ENCODE measurements at regions not wholly inside any gene's neighbourhood (a gene's known extent, or its start where the extent isn't known, plus 50 kb on each side); places are given as distances from the start of the nearest gene placed in this dataset.

- ChIA-PET CTCF (no interaction called here), POLR2A (no interaction called here)
- no peak for DNase-seq (ENCODE audit: low read depth, low spot score)
- H3K4me3 ChIP-seq (ENCODE audit: low read depth, low read length), result no peak overlapping the region
- TF ChIP-seq, protein P1, sequence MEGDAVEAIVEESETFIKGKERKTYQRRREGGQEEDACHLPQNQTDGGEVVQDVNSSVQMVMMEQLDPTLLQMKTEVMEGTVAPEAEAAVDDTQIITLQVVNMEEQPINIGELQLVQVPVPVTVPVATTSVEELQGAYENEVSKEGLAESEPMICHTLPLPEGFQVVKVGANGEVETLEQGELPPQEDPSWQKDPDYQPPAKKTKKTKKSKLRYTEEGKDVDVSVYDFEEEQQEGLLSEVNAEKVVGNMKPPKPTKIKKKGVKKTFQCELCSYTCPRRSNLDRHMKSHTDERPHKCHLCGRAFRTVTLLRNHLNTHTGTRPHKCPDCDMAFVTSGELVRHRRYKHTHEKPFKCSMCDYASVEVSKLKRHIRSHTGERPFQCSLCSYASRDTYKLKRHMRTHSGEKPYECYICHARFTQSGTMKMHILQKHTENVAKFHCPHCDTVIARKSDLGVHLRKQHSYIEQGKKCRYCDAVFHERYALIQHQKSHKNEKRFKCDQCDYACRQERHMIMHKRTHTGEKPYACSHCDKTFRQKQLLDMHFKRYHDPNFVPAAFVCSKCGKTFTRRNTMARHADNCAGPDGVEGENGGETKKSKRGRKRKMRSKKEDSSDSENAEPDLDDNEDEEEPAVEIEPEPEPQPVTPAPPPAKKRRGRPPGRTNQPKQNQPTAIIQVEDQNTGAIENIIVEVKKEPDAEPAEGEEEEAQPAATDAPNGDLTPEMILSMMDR (IDR thresholded peaks at IDR 0.05; ENCODE audit: insufficient read depth, low read length, missing control alignments), result no peak
Observed at GRCh38 chr5:122533825-122534224, 221.8 kb downstream of the SNCAIP start.

GRCh38 chr5:122534829-122535228, 222.8 kb downstream of the SNCAIP start:
- no peak overlapping the region for H3K4me3 ChIP-seq (ENCODE audit: low read depth, low read length)
- TF ChIP-seq, protein P1 (IDR thresholded peaks at IDR 0.05; ENCODE audit: insufficient read depth, low read length, missing control alignments), result no peak
- ChIA-PET POLR2A (no interaction called here), CTCF (no interaction called here)
- no peak for DNase-seq (ENCODE audit: low read depth, low spot score)

DNA sequence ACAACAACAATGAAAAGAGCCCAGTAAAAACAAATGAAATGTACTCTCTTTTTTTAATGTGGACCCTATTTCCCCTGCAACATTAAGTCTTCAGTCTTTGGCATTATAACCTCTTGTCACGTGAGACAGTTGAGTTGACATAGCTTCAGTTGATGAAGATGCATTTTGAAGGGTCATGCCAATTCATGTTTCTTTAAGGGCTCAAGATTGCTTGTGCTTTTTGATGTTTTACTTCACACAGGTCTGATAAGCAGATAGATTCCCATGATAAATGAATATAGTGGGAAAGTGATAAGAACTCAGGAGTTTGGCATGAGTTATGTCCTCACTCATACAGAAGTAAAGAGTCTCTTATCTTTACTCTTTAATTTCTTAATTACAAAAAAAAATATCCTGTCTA, 229.4 kb downstream of the SNCAIP start:
- POLR2A ChIA-PET, result no interaction called here
- H3K4me3 ChIP-seq (ENCODE audit: low read depth, low read length), result no peak overlapping the region
- CTCF ChIA-PET, result no interaction called here
- no peak for DNase-seq (ENCODE audit: low read depth, low spot score)
- TF ChIP-seq, protein P1 (IDR thresholded peaks at IDR 0.05; ENCODE audit: insufficient read depth, low read length, missing control alignments), result no peak

GRCh38 chr5:122545986-122546385, 228.9 kb upstream of the SNX2 start:
- no peak overlapping the region for H3K4me3 ChIP-seq (ENCODE audit: low read depth, low read length)
- POLR2A ChIA-PET, result no interaction called here
- CTCF ChIA-PET, result interaction anchor here (1.0 kb wide), 1 partner anchor 48 kb away, joined by 3 read pairs; no protein-coding TSS in a partner anchor
- no peak for DNase-seq (ENCODE audit: low read depth, low spot score)
- TF ChIP-seq, protein P1 (IDR thresholded peaks at IDR 0.05; ENCODE audit: insufficient read depth, low read length, missing control alignments), result no peak

- POLR2A ChIA-PET, result no interaction called here
Observed at GRCh38 chr5:122547219-122547618, 227.7 kb upstream of the SNX2 start.

GRCh38 chr5:122547669-122548068, 227.2 kb upstream of the SNX2 start:
- DNase-seq (ENCODE audit: low read depth, low spot score), result no peak
- TF ChIP-seq, protein P1 (IDR thresholded peaks at IDR 0.05; ENCODE audit: insufficient read depth, low read length, missing control alignments), result no peak
- POLR2A ChIA-PET, result no interaction called here
- CTCF ChIA-PET, result interaction anchor here (1.1 kb wide), 1 partner anchor 797 kb away, joined by 3 read pairs; no protein-coding TSS in a partner anchor
- no peak overlapping the region for H3K4me3 ChIP-seq (ENCODE audit: low read depth, low read length)

More at GRCh38 chr5:122547219-122547618, 227.7 kb upstream of the SNX2 start:
- CTCF ChIA-PET, result interaction anchor here (1.1 kb wide), 1 partner anchor 798 kb away, joined by 3 read pairs; no protein-coding TSS in a partner anchor
- no peak overlapping the region for H3K4me3 ChIP-seq (ENCODE audit: low read depth, low read length)
- no peak for DNase-seq (ENCODE audit: low read depth, low spot score)
- TF ChIP-seq, protein P1 (IDR thresholded peaks at IDR 0.05; ENCODE audit: insufficient read depth, low read length, missing control alignments), result no peak

Data from AG04449 (cell line).